Stomach (tissue), 4 donors: ENCODE measurements at regions not wholly inside any gene's neighbourhood (a gene's known extent, or its start where the extent isn't known, plus 50 kb on each side); places are given as distances from the start of the nearest gene placed in this dataset.

Experiments used
- CTCF ChIP-seq, 7 experiments: fragments of 450-650 bp in 4 of 7; fragments of 200-600 bp in 3 of 7; sonication (generic) in 3 of 7; IDR thresholded peaks; one replicate each; pipeline ENCODE4 v1.5.1; 2016 to 2019; ENCODE audit warnings: antibody characterized with exemption in 7 of 7, control low read depth in 2 of 7, mild to moderate bottlenecking in 1 of 7
- POLR2A ChIP-seq, 4 donors: fragments of 450-650 bp; IDR thresholded peaks; one replicate each; pipeline ENCODE4 v1.6.1; 2016; ENCODE audit warnings: antibody characterized with exemption in 4 of 4, control low read depth in 2 of 4, mild to moderate bottlenecking in 1 of 4, moderate library complexity in 1 of 4
- POLR2AphosphoS5 ChIP-seq, 3 donors: sonication (generic); formaldehyde crosslinking; IDR thresholded peaks; one replicate each; pipeline ENCODE4 v1.6.1; 2016; ENCODE audit warnings: antibody characterized with exemption in 3 of 3

- no peak for TF ChIP-seq POLR2A (IDR thresholded peaks at IDR 0.05)
- TF ChIP-seq CTCF (IDR thresholded peaks at IDR 0.05): no peak
- TF ChIP-seq POLR2AphosphoS5 (IDR thresholded peaks at IDR 0.05): no peak
Measured at GRCh38 chr11:70894566-70895365, 357.6 kb downstream of the SHANK2 start.
